ENCODE measurements at regions not wholly inside any gene's neighbourhood (a gene's known extent, or its start where the extent isn't known, plus 50 kb on each side); places are given as distances from the start of the nearest gene placed in this dataset.
"Not testable (repeated sequence)": the region's sequence is repeated elsewhere in the genome, so short reads cannot be mapped to it uniquely, and the experiment has no call there.

DNA sequence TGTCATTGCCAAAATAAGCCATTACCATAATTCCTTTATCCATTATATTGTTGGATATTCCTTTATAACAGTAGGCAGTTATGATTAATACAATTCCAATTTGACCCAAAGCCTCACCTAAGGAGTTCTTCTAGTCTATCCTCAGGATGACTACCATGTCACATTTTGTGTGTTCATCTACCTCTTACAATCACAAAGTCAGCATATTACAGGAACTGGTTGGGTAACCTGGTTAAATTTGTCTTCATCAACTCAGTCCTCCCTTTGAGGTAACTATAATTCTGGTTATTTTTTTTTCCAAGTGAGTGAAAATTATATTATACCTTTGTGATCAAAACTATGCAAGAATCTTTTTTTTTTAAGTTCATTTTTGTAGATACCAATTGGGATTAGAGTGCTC lies 540.5 kb downstream of the BTBD3 start:
- DNase-seq (ENCODE audit: low read depth), result no peak

DNA sequence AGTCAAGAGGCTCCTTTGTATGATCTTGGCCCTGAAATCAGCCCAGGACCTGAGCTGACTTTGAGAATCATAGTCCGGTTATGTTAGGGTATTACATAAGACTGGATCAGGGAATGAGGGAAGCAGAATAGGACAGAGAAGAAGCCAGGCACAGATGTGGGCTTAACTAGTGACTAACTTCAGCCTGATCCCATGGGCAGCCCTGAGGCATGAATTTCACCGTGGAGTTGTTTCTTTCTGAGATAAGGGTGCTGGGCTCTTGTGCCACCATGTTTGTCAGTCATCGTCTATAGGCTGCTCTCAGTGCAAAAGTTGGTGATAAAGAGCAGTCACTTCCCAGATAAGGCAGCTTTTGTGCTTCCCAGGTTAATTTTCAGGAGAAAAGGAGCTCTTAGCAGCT lies 544.7 kb upstream of the SPTLC3 start:
- no peak for DNase-seq (ENCODE audit: low read depth)

DNA sequence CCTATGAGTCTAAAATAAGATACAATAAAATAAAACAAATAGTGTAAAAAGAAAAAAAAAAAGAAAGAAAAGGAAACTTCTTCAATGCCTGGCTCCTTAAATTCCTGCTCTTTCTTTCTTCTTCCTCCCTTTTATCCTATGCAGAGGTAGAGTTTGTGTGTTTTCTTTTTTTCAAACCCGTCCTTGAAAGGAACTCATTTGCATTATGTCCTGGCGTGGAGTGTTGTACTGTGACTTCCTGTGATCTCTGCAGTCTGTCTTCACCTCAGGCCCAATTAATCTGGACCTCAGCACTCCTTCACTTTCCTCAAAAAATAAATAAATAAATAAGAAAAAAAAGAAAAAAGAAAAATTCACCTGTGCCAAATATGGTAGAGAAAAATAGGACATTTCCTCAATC lies 541.9 kb upstream of the SPTLC3 start:
- no peak for DNase-seq (ENCODE audit: low read depth)

DNA sequence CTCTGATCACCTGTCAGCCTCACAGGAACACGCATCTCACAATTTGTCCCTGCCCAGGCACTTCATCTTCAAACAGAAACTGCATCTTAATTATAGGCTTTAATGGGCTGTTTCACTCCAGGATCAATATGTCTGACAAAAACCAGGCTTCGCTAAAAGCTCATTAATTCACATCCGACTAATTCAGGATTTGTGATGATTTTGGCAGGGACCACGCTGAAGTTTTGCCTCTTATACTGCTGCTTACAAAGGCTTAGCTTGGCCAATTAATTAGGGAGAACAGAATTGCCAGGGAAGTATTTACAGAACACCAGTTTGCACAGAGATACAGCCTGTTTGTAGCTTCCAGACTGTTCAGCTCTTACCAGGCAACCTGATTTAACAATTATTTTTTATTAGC lies 541.0 kb upstream of the SPTLC3 start:
- no peak for DNase-seq (ENCODE audit: low read depth)

DNA sequence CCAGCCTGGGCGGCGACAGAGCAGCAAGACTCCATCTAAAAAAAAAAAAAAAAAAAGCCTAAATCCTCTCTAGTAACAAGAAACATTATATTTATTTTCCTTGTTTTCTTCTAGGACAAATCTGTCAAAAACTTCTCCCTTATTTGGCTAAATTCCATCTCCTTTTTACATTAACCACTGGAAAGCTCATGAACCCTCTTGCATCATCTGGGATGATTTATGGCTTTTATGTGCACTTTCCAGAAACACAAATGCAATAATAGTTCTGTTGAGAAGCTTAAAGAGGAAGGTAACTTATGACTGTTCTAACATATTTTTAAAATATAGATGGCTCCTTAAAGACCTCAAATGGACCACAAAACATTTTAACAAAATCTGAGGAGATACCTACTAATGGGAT lies 526.1 kb upstream of the SPTLC3 start:
- no peak for DNase-seq (ENCODE audit: low read depth)

DNA sequence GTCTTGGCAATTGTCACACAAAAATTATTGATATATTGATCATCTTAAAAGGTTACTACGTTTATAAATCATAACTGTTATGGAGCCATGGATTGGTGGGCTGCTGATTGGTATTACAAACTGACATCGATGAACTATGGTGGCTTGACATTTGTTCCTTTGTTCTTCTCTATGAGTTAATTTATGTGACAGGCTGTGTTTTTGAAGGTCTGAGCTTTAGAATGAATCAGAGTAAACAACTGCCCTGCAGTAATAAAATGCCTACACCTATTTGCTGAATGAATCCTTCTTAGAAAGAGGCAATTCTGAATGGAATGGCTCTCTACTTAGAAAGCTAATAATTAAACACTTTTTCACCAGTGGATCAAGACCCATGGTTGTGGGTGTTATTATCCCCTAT lies 506.3 kb upstream of the SPTLC3 start:
- DNase-seq (ENCODE audit: low read depth), result no peak

DNA sequence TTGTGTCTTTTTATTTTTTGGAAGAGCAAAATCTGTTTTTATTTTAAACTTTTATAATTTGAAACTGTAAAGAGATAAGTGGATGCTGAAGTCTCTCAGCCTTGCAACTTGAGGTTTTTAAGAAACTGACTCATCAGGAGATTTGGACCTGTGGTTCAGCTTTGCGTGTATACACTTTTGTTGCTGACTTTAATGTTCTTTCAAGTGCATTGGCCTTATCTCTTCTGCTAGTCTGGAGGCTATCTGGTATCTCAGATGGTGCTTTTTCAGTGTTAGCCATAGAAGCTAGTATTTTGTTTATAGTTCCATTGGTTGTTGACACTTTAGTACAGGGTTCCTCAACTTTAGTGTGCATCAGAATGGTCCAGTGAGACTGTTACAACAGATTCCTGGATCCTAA lies 504.0 kb upstream of the SPTLC3 start:
- no peak for DNase-seq (ENCODE audit: low read depth)

DNA sequence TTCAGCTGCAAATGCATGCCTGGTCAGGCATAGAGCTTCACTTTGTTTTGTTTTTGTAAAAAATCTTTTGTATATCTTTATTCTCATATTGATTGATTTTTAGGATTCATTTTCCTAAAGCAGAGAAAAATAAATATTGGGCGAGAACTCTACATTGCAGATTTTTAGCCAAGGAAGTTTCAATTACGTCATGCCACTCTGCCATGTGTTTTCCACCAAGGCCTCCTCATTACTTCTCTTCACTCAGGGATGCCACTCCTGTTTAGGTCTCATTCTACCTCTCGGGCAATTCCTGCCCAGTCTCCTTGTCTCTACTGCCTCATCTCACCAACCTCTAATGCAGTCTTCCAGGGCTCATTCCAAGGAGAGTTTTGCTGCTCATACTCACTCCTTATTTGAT lies 497.3 kb upstream of the SPTLC3 start:
- DNase-seq (ENCODE audit: low read depth), result no peak

DNA sequence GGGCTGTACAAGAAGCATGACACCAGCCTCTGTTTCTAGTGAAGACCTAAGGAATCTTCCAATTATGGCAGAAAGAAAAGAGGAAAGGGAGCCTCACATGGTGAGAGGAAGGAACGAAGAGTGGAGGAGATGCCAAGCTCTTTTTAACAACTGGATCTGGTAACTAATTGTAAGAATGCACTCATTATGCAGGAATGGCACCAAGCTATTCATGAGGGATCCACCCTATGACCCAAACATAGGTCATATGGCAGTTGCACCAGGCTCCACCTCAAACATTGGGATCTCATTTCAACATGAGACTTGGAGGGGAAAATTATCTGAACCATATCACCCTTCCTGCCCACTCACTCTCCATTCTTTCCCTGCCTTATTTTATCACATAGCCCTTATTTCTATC lies 496.0 kb upstream of the SPTLC3 start:
- DNase-seq (ENCODE audit: low read depth), result no peak

DNA sequence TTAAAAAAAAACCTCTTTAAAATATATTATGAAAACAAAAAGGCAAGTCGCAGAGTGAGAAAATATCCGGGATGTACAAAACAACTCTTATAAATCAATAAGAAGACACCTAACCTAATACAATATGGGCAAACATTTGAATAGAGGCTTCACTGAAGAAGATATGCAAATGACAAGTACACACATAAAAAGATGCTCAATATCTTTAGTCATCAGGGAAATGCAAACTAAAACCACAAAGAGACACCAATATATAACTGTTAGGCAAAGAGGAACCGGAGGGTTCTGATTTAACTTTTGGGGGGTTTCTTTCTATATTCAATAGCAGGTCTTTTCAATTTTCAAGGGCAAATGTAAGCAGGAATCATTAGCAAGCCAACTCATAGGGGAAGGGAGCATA lies 480.7 kb upstream of the SPTLC3 start:
- no peak for DNase-seq (ENCODE audit: low read depth)

DNA sequence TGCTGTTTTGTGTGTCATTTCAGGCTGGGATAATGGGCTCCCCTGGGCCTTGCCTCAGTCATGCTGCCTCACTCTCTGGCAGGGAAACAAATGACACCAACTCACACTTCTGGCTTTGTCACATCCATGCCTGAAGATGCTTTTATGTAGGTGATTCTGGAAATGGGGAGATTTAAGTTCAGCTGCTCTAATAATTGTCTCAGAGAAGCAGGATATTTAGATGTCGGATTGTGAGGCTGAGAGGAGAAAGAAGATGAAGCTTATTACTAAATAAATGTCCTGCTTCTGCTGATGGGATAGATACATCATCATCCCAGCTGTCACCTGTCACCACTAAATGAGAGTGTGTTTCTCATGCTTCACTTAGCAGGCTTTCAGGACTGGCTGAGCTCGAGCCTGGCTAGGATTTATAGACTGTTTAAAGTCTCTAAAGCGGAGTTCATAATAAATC lies 480.2 kb upstream of the SPTLC3 start:
- DNase-seq (ENCODE audit: low read depth), result no peak

DNA sequence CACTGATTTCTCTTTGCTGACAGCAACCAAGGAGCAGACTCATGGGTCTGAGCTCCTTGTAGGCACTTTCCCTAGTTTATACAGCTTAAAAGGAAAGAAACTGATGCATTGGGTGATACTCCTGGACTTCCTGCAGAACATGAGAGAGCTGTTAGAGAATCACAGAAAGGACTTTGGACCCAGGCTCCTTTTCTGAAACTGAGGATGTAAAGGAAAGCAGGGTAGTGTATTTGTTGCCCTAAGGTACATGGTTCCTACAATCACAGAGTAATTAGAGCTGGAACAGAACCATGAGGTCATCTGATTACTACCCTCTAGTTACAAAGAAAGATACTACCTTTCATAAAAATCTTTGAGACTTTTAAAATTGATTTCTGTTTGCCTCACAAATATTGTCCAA lies 477.1 kb upstream of the SPTLC3 start:
- no peak for DNase-seq (ENCODE audit: low read depth)

DNA sequence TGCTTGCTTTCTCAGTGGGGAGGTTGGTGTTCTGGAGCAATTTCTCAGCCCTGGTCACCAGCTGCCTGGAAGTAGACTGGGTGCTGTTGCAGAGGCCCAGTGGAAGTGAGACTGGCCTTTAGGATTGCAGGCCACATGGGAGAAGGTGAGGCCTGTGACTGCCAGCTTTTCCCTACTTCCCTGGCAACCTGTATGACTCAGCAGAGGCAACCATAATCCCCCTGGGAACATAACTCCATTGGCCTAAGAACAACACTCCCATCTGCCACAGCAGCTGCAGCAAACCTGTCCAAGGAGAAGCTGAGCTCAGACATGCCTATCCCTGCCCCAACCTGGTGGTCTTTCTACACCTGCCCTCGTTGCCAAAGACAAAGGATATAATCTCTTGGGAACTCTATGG lies 473.5 kb upstream of the SPTLC3 start:
- no peak for DNase-seq (ENCODE audit: low read depth)

DNA sequence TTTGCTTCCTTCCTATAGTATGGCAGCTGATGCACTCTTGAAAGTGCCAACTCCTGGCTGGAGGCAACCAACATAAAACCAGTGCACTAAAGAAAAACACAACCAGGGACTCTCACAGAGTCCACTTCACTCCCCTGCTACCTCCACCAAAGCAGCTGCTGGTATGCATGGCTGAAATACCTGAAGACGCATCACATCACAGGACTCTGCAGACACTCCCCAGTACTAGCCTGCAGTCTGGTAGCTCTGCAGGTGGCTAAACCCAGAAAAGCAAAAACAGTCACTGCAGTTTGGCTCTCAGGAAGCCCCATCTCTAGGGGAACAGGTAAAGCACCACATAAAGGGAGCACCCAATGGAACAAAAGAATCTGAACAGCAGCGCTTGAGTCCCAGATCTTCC lies 473.0 kb upstream of the SPTLC3 start:
- no peak for DNase-seq (ENCODE audit: low read depth)

DNA sequence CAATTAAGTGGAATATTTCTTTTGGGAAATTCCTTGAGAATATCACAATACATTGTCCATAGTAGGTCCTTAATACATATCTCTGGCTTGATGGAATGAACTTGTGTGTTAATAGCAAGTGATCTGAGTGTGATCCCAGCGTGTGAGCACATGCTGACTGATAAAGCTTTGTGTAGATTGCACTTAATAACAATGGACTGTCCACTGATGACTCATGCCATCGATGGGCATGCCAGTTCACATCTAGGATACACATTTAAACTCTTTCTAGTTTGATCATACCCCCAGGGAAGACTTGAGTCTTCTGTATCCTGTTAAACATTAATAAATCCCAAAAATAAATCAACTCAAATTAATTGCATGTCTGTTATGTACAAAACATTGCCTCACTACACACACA lies 454.3 kb upstream of the SPTLC3 start:
- DNase-seq (ENCODE audit: low read depth), result no peak

DNA sequence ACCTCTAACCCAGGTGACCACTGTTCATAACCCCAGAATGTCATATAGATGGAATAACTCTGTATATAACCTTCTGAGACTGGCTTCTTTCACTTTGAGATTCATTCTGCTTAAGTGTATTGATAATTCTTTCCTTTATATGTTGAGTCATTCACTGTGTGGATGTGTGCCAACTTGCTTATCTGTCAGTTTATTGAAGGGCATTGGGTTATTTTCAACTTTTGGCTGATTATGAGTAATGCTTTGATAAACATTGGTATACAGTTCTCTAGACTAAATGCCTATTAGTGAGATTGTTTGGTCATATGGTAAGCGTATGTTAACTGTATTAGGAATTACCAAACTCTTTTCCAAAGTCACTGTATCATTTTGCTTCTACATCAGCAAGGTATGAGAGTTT lies 453.4 kb upstream of the SPTLC3 start:
- DNase-seq (ENCODE audit: low read depth), result no peak

DNA sequence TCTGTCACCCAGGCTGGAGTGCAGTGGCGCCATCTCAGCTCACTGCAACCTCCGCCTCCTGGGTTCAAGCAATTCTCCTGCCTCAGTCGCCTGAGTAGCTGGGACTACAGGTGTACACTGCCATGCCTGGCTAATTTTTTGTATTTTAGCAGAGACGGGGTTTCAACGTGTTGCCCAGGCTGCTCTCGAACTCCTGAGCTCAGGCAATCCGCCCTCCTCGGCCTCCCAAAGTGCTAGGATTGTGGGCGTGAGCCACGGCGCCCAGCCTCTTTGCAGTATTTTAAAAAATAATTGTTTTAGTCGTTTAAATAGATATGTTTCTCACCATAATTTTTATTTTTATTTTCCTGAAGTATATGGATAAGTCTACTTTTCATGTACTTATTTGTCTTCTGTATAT lies 452.9 kb upstream of the SPTLC3 start:
- DNase-seq (ENCODE audit: low read depth), result not testable (repeated sequence)

DNA sequence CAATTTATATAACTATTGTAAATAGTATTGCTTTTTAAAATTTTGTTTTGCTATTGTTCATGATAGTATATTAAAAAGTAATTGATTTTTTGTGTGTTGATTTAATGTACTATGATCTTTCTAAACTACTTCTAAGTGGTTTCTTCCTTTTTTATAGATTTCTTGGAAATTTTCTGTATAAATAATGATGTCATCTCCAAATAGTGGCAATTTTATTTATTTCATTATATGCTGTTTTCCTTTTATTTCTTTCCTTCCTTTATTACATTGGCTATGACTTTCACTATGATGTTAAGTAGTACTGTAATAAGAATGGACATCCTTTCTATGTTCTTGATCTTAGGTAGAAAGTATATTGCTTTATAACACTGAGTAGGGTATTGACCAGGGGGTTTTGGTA lies 451.5 kb upstream of the SPTLC3 start:
- DNase-seq (ENCODE audit: low read depth), result no peak

DNA sequence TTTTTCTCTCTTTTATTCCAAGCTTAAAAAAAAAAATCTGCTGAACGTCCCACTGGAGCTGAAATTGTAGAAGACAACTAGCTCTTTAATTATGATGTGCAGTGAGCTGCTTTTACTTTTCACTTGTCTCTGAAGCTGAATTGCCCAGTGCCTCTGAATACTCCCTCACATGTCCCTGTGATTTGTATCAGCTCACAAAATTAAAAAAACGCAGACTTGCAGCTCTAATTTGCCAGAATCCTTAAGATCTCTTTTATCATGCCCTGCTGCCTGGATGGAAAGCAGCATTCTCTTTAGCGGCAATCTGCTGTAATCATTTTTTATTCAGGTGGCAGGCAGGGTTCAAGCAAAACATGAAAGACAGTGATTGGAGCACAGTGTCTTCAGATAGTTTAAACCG lies 443.8 kb upstream of the SPTLC3 start:
- no peak for DNase-seq (ENCODE audit: low read depth)

DNA sequence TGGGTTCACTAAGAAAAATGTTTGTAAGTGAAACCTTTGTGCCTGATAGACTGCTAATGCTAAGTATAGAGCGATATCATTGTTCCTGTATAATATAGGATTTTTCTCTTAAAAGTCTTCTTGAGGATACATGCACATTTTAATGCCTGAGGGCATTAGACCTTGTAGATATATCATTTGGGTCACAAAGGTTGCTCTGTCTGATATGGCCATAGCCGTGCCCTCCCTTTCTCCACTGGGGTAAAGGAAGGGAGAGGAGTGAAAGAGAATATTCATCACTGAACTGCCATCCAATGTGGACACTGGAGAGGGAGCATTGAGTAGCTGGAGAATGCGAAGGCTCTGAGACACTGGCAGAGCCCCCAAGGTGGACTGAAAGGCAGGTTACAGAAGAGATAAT lies 442.2 kb upstream of the SPTLC3 start:
- DNase-seq (ENCODE audit: low read depth), result no peak

DNA sequence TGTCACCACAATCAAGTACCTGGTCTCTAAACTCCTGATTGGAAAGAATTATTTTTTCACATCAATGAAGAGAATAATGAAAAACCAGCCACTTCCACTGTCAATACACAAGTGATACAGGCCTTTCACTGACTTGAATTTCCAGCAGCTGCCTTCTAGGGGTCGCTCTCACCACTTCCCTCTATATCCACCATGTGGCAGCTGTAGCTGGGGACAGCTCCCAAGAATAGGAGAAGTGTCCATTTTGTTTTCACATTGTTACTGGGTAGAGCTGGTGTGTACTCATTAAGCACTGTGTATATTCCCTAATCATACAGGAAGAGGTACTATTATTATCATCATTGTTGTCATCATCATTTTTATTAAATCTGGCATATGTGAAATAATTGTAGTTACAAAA lies 438.4 kb upstream of the SPTLC3 start:
- no peak for DNase-seq (ENCODE audit: low read depth)

DNA sequence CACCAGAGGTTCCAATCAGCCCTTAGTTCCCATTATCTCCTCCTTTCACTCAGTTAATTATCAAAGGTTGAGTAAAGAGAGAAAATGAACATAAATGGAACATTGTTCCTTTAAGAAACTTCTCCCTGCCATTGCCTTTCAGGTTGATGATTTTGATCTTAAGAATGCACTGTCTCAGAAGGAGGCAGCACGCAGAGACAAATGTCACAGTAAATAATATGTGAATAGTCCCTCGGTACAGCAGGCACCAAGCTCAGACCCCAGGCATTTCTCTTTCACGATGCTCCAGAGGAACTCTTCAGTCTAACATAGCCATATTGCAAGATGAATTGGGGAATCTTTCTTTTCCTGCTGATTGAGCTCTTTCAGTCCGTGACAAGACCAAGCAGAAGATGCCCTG lies 435.3 kb upstream of the SPTLC3 start:
- DNase-seq (ENCODE audit: low read depth), result no peak

DNA sequence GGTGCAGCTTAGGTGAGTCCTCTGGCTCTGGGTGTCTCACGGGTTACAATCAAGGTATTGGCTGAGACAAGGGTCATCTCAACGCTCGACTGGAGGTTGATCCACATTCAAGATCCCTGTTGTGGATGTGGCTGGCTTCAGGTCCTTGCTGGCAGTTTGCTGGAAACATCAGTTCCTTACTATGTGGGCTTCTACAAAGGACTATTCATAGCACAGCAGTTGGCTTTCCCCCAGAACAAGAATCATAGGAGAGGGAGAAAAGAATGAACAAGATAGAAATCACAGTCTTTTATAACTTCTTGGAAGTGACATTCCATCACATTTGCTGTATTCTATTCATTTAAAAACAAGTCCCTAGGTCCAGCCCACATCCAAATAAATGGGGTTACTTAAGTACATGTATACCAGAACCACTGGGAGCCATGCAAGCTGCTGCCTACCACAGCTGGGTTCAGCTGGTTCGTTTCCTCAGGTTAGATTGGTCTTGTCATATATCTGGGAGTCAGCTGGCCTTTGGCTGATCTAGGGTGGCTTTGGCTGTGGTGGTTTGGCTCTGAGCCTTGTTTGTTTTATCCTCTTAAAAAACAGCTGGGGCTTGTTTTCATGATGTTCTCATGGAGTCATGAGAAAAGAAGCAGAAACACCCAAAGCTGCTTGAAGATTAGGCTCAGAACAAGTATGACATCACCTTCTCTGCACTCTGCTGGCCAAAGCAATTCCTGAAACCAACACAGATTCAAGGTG lies 433.2 kb upstream of the SPTLC3 start:
- DNase-seq (ENCODE audit: low read depth), result no peak

DNA sequence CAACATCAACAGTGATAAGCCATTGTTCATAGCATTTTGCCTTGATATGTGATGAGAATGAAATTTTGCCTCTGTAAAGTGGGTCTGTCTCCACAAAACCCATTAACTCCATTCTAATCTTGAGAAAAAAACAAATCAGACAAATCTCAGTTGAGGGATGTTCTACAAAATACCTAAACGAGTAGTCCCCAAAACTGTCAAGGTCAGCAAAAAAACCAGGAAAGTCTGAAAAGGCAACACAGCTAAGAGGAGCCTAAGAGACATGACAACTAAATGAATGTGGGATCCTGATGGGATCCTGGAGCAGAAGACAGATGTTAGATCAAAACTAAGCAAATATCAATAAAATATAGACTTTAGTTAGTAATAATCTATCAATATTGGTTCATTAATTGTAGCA lies 431.6 kb upstream of the SPTLC3 start:
- no peak for DNase-seq (ENCODE audit: low read depth)

All from stimulated activated CD8-positive, alpha-beta memory T cell treated with anti-CD3 and anti-CD28 coated beads, Interleukin-12 subunit alpha, Interleukin-12 subunit beta, amount 100 ng/mL, for 1 hour (primary cell).